Liver (tissue), 3 donors: ENCODE measurements at regions not wholly inside any gene's neighbourhood (a gene's known extent, or its start where the extent isn't known, plus 50 kb on each side); places are given as distances from the start of the nearest gene placed in this dataset.

Experiments
- FOXA2 ChIP-seq: IDR thresholded peaks from 2 replicates; pipeline ENCODE4 v1.6.1; 2016; ENCODE audit warnings: antibody characterized with exemption
- GABPA ChIP-seq, 2 donors: IDR thresholded peaks in 1 of 2; conservative IDR thresholded peaks in 1 of 2; 2 replicates each; pipeline ENCODE4 v1.6.1; 2016; ENCODE audit warnings: antibody characterized with exemption in 2 of 2, mild to moderate bottlenecking in 1 of 2, moderate library complexity in 1 of 2
- HNF4A ChIP-seq, 2 donors: conservative IDR thresholded peaks; 2 replicates each; pipeline ENCODE4 v1.6.1; 2016; ENCODE audit warnings: antibody characterized with exemption in 2 of 2, mild to moderate bottlenecking in 2 of 2
- HNF4G ChIP-seq: IDR thresholded peaks from 2 replicates; pipeline ENCODE4 v1.6.1; 2016; ENCODE audit warnings: antibody characterized with exemption
- JUND ChIP-seq, 2 donors: IDR thresholded peaks; 2 replicates each; pipeline ENCODE4 v1.6.1; 2016; ENCODE audit warnings: antibody characterized with exemption in 2 of 2
- RAD21 ChIP-seq, 2 donors: IDR thresholded peaks; 2 replicates each; pipeline ENCODE4 v1.6.1; 2016; ENCODE audit warnings: antibody characterized with exemption in 2 of 2, mild to moderate bottlenecking in 2 of 2
- RXRA ChIP-seq, 2 donors: IDR thresholded peaks; 2 replicates each; pipeline ENCODE4 v1.6.1; 2017 to 2018; ENCODE audit warnings: antibody characterized with exemption in 2 of 2, mild to moderate bottlenecking in 1 of 2
- SP1 ChIP-seq: IDR thresholded peaks from 2 replicates; pipeline ENCODE4 v1.6.1; 2018; ENCODE audit warnings: antibody characterized with exemption, mild to moderate bottlenecking
- TAF1 ChIP-seq: conservative IDR thresholded peaks from 2 replicates; pipeline ENCODE4 v1.6.1; 2016; ENCODE audit warnings: antibody characterized with exemption, mild to moderate bottlenecking
- YY1 ChIP-seq: IDR thresholded peaks from 2 replicates; pipeline ENCODE4 v1.6.1; 2016; ENCODE audit warnings: antibody characterized with exemption, mild to moderate bottlenecking
- TF ChIP-seq, protein P1 (sequence below): IDR thresholded peaks from 2 replicates; pipeline ENCODE4 v1.6.1; 2016; ENCODE audit warnings: antibody characterized with exemption, mild to moderate bottlenecking
- TF ChIP-seq, protein P2 (sequence below): fragments of 150-350 bp; IDR thresholded peaks from 2 replicates; pipeline ENCODE4 v1.5.1; 2017; ENCODE audit warnings: improper control_type of control experiment, low read depth, low read length; ENCODE audit not compliant: missing input control
- TF ChIP-seq, protein P3 (sequence below): IDR thresholded peaks from 2 replicates; pipeline ENCODE4 v1.6.1; 2016; ENCODE audit warnings: antibody characterized with exemption
- donor health status: healthy.
- donor health status: healthy.

DNA sequence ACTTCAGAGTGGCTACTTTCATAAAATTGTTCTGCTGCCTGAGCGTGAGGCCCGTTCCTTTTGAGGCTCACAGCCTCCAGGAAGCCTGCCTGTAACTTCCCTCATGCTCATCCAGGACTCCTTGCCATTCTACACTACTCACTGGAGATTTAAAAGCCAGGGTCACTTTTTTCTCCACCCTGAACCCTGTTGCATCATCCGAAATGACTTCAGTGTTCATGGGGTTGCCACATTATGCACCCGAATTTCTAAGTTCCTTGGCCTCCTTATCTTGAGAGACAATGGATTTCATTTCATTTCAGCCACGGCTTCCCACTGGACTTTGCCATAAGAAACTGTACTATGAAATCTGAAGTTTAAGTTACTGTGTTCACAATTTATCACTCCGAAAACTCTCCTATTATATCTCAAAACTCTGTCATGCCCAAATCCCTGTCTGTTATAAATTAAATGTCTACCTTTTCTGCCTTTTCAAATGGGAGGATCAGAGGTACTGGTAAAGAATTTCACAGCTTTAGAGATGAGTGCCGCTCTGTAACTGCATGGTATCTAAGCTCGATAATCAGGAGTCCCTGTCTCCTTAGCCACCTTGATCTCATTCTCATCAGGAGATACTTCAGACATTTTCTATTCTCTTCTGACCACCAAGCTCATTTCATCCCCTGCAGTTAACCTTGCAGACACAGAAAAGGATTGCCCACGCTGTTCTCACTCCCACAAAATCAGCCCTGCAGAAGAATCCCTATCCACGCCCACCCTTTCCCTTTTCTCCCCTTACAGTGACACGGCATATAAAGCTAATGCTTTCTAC lies 59.9 kb downstream of the TRIML1 start:
- no peak for TF ChIP-seq RXRA (IDR thresholded peaks at IDR 0.05)
- TF ChIP-seq, protein P1, sequence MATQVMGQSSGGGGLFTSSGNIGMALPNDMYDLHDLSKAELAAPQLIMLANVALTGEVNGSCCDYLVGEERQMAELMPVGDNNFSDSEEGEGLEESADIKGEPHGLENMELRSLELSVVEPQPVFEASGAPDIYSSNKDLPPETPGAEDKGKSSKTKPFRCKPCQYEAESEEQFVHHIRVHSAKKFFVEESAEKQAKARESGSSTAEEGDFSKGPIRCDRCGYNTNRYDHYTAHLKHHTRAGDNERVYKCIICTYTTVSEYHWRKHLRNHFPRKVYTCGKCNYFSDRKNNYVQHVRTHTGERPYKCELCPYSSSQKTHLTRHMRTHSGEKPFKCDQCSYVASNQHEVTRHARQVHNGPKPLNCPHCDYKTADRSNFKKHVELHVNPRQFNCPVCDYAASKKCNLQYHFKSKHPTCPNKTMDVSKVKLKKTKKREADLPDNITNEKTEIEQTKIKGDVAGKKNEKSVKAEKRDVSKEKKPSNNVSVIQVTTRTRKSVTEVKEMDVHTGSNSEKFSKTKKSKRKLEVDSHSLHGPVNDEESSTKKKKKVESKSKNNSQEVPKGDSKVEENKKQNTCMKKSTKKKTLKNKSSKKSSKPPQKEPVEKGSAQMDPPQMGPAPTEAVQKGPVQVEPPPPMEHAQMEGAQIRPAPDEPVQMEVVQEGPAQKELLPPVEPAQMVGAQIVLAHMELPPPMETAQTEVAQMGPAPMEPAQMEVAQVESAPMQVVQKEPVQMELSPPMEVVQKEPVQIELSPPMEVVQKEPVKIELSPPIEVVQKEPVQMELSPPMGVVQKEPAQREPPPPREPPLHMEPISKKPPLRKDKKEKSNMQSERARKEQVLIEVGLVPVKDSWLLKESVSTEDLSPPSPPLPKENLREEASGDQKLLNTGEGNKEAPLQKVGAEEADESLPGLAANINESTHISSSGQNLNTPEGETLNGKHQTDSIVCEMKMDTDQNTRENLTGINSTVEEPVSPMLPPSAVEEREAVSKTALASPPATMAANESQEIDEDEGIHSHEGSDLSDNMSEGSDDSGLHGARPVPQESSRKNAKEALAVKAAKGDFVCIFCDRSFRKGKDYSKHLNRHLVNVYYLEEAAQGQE = no peak
- no peak for TF ChIP-seq SP1
- TF ChIP-seq, protein P2, sequence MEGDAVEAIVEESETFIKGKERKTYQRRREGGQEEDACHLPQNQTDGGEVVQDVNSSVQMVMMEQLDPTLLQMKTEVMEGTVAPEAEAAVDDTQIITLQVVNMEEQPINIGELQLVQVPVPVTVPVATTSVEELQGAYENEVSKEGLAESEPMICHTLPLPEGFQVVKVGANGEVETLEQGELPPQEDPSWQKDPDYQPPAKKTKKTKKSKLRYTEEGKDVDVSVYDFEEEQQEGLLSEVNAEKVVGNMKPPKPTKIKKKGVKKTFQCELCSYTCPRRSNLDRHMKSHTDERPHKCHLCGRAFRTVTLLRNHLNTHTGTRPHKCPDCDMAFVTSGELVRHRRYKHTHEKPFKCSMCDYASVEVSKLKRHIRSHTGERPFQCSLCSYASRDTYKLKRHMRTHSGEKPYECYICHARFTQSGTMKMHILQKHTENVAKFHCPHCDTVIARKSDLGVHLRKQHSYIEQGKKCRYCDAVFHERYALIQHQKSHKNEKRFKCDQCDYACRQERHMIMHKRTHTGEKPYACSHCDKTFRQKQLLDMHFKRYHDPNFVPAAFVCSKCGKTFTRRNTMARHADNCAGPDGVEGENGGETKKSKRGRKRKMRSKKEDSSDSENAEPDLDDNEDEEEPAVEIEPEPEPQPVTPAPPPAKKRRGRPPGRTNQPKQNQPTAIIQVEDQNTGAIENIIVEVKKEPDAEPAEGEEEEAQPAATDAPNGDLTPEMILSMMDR = no peak
- TF ChIP-seq FOXA2 = no peak
- TF ChIP-seq GABPA (IDR thresholded peaks at IDR 0.05 in 1 of 2, conservative IDR thresholded peaks at IDR 0.05 in 1 of 2) = no peak
- no peak for TF ChIP-seq YY1
- no peak for TF ChIP-seq HNF4G
- no peak for TF ChIP-seq TAF1
- no peak for TF ChIP-seq RAD21 (IDR thresholded peaks at IDR 0.05)
- TF ChIP-seq, protein P3, sequence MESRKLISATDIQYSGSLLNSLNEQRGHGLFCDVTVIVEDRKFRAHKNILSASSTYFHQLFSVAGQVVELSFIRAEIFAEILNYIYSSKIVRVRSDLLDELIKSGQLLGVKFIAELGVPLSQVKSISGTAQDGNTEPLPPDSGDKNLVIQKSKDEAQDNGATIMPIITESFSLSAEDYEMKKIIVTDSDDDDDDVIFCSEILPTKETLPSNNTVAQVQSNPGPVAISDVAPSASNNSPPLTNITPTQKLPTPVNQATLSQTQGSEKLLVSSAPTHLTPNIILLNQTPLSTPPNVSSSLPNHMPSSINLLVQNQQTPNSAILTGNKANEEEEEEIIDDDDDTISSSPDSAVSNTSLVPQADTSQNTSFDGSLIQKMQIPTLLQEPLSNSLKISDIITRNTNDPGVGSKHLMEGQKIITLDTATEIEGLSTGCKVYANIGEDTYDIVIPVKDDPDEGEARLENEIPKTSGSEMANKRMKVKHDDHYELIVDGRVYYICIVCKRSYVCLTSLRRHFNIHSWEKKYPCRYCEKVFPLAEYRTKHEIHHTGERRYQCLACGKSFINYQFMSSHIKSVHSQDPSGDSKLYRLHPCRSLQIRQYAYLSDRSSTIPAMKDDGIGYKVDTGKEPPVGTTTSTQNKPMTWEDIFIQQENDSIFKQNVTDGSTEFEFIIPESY = no peak
- no peak for TF ChIP-seq JUND (IDR thresholded peaks at IDR 0.05)
- TF ChIP-seq HNF4A (conservative IDR thresholded peaks at IDR 0.05) = no peak
